Bronchial epithelial cell (primary cell): ENCODE measurements at regions not wholly inside any gene's neighbourhood (a gene's known extent, or its start where the extent isn't known, plus 50 kb on each side); places are given as distances from the start of the nearest gene placed in this dataset.

Experiments used
- DNase-seq: peaks from one replicate; pipeline ENCODE4 v3.0.0-alpha.2; 2010; ENCODE audit warnings: low read depth
- FAIRE-seq: peaks from 2 replicates; lab custom pipeline; 2011; peaks lifted over from hg19 to GRCh38; lab: Jason Lieb, UNC
- H3K27me3 ChIP-seq: 2 replicates; pipeline ENCODE4 v1.5.1; 2011; ENCODE audit warnings: low read length; ENCODE audit not compliant: control insufficient read depth, insufficient read depth
- H3K36me3 ChIP-seq: 2 replicates; pipeline ENCODE4 v1.5.1; 2011; ENCODE audit warnings: low read length; ENCODE audit not compliant: control insufficient read depth, insufficient read depth
- H3K4me3 ChIP-seq: 2 replicates; pipeline ENCODE4 v1.5.1; 2011; ENCODE audit warnings: mild to moderate bottlenecking, low read depth, low read length, control low read depth
- TF ChIP-seq, protein P1 (sequence below): IDR thresholded peaks from 2 replicates; pipeline ENCODE4 v1.5.1; 2011; ENCODE audit warnings: mild to moderate bottlenecking, moderate library complexity, low read length, control low read depth, inconsistent platforms; ENCODE audit not compliant: insufficient read depth, severe bottlenecking

DNA sequence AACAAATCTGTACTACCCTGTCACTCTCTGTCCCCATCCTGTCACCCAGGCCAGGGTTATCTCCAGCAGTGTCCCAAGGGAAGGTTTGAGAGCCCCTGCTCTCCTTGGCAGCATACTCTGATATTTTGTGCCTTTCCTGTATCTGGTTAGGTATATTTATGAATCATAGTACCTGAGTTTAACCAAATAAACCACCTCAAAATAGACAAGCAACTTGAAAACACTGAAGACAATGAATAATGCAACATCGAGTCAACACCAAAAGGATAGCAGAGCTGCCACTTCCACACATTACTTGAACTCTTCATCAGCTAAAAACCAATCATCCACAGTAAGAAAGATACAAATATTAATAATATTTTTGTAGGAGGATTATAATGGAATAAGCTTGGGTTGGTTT is 142.6 kb upstream of the TAB2 start:
- H3K27me3 ChIP-seq: no peaks in the 10 kb centered on the region
- DNase-seq (no peak), FAIRE-seq (no peak)
- TF ChIP-seq, protein P1, sequence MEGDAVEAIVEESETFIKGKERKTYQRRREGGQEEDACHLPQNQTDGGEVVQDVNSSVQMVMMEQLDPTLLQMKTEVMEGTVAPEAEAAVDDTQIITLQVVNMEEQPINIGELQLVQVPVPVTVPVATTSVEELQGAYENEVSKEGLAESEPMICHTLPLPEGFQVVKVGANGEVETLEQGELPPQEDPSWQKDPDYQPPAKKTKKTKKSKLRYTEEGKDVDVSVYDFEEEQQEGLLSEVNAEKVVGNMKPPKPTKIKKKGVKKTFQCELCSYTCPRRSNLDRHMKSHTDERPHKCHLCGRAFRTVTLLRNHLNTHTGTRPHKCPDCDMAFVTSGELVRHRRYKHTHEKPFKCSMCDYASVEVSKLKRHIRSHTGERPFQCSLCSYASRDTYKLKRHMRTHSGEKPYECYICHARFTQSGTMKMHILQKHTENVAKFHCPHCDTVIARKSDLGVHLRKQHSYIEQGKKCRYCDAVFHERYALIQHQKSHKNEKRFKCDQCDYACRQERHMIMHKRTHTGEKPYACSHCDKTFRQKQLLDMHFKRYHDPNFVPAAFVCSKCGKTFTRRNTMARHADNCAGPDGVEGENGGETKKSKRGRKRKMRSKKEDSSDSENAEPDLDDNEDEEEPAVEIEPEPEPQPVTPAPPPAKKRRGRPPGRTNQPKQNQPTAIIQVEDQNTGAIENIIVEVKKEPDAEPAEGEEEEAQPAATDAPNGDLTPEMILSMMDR: no peak
- H3K36me3 ChIP-seq: no peaks in the 10 kb centered on the region
- no peak overlapping the region for H3K4me3 ChIP-seq

DNA sequence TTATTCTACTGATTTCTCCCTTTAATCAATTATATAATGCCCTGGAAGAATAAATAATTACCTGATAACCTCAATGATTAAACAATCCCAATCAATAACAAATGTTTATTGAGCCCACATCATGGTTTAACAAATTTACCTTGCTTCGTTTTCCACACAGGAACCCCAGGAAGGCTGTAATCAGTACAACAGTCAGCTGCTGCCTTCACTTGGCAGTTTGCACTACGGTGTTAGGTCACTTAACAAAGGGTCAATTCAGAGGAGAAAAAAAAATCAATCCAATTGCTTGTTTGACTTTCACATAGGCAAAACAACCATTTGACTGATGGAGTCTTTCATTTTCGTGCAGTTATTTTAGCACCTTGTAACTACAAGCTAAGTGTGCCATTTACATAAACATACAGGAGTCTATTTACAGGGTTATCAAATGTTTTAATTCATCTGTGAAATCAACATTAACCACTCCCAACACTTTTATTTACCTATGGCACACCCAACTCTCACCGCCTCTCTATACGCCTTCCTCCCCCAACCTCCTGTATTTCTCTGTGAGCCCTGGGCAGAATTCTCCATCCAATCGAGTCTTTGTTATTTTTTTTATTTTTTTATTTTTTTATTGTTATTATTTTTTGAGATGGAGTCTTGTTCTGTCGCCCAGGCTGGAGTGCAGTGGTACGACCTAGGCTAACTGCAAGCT is 140.4 kb upstream of the TAB2 start:
- TF ChIP-seq, protein P1: no peak
- Histone ChIP-seq H3K4me3 (no peak overlapping the region), H3K27me3 (no peaks in the 10 kb centered on the region), H3K36me3 (no peaks in the 10 kb centered on the region)
- no peak for FAIRE-seq
- no peak for DNase-seq

DNA sequence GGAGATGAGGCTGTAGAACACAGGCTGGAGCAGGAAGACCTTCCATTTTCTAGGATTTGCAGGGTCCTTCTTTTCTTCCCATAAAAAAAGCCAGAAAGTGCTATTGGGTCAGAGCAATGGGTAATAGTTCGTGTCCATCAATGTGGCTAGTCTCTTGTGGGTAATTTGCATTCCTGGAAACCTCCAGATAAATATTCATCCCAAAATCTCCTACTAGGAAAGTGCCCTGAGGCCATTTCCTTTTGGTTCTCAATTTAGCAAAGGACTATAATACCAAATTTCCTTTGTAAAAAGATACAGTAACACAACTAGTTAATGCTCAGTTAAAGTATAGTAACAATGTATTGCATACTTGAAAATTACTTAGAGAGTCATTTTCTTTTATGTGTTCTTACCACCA is 138.1 kb upstream of the TAB2 start:
- Histone ChIP-seq H3K27me3 (no peaks in the 10 kb centered on the region), H3K4me3 (no peak overlapping the region), H3K36me3 (no peaks in the 10 kb centered on the region)
- DNase-seq (no peak), FAIRE-seq (no peak)
- TF ChIP-seq, protein P1: no peak

DNA sequence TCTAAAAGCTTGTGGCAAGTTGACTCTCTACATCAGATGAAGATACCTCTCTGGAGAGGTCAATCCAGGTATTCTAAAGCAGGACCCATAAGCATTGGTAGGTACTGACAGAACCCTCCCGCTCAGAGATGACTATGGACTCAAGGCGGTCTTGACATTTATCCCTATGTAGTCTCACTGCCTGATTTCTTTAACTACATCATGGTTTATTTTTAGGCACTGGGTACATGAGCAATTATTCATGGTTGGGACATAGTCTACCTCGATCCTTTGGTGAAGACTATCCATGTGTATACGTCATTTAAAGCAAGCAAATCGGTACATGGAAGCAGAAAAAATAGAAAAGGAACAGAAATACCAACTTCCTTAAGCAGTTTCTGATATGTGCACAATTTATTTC is 136.2 kb upstream of the TAB2 start:
- no peak for DNase-seq

DNA sequence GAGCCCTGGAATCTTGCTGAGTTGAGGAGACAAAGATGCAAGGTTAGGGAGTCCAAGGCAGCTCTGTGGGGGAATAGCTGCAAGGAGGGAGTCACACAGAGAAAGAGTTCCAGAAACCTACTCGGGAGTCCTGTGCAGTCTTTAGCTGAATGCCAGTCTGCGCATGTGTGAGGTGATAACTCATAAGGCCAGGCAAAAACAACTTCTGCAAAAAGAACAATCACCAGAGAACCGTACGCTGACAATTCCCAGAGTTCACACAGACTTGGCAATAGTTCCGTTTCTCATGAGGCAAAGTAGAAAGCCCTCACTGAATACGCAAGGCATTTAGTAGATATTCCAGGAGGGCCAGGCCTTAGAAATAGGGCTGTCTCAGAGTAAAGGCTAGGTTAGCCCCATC is 135.2 kb upstream of the TAB2 start:
- FAIRE-seq: peak; percentile 13
- H3K27me3 ChIP-seq: no peaks in the 10 kb centered on the region
- TF ChIP-seq, protein P1: no peak
- no peaks in the 10 kb centered on the region for H3K36me3 ChIP-seq
- H3K4me3 ChIP-seq: no peak overlapping the region
- DNase-seq: no peak

More for the DNA sequence above, 136.2 kb upstream of the TAB2 start:
- no peaks in the 10 kb centered on the region for H3K36me3 ChIP-seq
- H3K4me3 ChIP-seq: no peak overlapping the region
- no peak for FAIRE-seq
- no peaks in the 10 kb centered on the region for H3K27me3 ChIP-seq
- TF ChIP-seq, protein P1: no peak

DNA sequence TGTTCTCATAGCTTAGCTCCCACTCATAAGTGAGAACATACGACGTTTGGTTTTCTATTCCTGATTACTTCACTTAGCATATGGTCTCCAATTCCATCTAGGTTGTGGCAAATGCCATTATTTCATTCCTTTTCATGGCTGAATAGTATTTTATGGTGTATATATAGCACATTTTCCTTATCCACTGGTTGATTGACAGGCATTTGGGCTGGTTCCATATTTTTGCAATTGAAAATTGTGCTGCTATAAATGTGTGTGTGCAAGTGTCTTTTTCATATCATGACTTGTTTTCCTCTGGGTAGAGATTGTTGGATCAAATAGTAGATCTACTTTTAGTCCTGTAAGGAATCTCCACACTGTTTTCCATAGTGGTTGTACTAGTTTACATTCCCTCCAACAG is 133.0 kb upstream of the TAB2 start:
- no peak for FAIRE-seq
- H3K4me3 ChIP-seq: no peak overlapping the region
- no peak for DNase-seq
- no peaks in the 10 kb centered on the region for H3K36me3 ChIP-seq
- TF ChIP-seq, protein P1: no peak
- H3K27me3 ChIP-seq: no peaks in the 10 kb centered on the region
